ENCODE measurements at regions not wholly inside any gene's neighbourhood (a gene's known extent, or its start where the extent isn't known, plus 50 kb on each side); places are given as distances from the start of the nearest gene placed in this dataset.
A peak's percentile ranks its signal among the peaks of the same experiment; 100 is the strongest.
"Not testable (repeated sequence)": the region's sequence is repeated elsewhere in the genome, so short reads cannot be mapped to it uniquely, and the experiment has no call there.

GRCh38 chr5:167937635-167937998, 353.8 kb upstream of the WWC1 start:
- Histone ChIP-seq H3K27ac (no peak overlapping the region), H3K4me1 (no peaks in the 10 kb centered on the region), H3K4me3 (no peak overlapping the region), H3K27me3 (no peaks in the 10 kb centered on the region), H3K36me3 (no peaks in the 10 kb centered on the region), H3K9me3 (no peaks in the 10 kb centered on the region)
- DNase-seq (ENCODE audit: low spot score) = no peak
- TF ChIP-seq, protein P1, sequence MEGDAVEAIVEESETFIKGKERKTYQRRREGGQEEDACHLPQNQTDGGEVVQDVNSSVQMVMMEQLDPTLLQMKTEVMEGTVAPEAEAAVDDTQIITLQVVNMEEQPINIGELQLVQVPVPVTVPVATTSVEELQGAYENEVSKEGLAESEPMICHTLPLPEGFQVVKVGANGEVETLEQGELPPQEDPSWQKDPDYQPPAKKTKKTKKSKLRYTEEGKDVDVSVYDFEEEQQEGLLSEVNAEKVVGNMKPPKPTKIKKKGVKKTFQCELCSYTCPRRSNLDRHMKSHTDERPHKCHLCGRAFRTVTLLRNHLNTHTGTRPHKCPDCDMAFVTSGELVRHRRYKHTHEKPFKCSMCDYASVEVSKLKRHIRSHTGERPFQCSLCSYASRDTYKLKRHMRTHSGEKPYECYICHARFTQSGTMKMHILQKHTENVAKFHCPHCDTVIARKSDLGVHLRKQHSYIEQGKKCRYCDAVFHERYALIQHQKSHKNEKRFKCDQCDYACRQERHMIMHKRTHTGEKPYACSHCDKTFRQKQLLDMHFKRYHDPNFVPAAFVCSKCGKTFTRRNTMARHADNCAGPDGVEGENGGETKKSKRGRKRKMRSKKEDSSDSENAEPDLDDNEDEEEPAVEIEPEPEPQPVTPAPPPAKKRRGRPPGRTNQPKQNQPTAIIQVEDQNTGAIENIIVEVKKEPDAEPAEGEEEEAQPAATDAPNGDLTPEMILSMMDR (IDR thresholded peaks at IDR 0.05) = no peak

DNA sequence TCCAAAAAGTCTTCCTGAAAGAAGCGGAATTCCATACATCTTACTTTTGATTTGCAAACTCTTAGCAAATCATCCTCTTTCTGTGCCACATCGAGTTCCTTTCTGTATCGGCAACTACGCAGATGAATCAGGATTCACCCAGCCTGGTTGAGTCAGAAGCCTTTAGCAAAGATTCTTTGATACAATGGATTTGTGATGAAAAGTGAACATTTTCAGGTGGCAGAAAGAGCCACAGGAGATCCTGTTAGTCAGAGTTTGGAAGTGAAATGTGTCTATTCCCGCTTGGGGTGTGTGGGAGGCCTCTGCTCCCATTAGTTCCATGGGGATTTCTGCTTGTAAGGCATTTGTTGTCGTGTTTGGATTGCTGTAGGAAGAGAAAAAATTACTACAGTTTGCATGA, 351.8 kb upstream of the WWC1 start:
- Histone ChIP-seq H3K27me3 (no peaks in the 10 kb centered on the region), H3K27ac (no peak overlapping the region), H3K9me3 (no peaks in the 10 kb centered on the region), H3K4me3 (no peak overlapping the region), H3K4me1 (no peaks in the 10 kb centered on the region), H3K36me3 (no peaks in the 10 kb centered on the region)
- no peak for DNase-seq (ENCODE audit: low spot score)
- TF ChIP-seq, protein P1 (IDR thresholded peaks at IDR 0.05) = no peak

DNA sequence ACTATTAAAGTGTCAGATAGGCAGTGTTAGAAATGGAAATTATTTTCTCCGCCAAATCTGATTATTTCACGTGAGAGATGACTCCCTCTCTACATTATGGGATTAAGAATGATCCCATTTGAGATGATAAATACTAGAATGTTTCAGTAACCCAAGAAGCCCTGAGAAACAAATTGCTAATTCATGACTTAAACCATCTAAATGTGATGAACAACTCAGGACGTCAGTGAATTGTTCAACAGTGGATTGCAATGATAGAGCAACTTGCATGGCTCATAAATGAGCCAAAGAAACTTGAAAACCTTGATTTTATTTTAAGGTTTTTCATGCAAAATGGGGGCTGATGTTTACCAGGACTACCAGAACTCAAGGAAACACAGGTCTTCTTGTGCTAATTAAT, 350.5 kb upstream of the WWC1 start:
- H3K36me3 ChIP-seq = no peaks in the 10 kb centered on the region
- no peak overlapping the region for H3K27ac ChIP-seq
- no peak overlapping the region for H3K4me3 ChIP-seq
- H3K27me3 ChIP-seq = no peaks in the 10 kb centered on the region
- H3K9me3 ChIP-seq = no peaks in the 10 kb centered on the region
- TF ChIP-seq, protein P1 (IDR thresholded peaks at IDR 0.05) = no peak
- H3K4me1 ChIP-seq = peaks cover 0 to 9% of the 10 kb centered on the region in 2 donors
- no peak for DNase-seq (ENCODE audit: low spot score)

DNA sequence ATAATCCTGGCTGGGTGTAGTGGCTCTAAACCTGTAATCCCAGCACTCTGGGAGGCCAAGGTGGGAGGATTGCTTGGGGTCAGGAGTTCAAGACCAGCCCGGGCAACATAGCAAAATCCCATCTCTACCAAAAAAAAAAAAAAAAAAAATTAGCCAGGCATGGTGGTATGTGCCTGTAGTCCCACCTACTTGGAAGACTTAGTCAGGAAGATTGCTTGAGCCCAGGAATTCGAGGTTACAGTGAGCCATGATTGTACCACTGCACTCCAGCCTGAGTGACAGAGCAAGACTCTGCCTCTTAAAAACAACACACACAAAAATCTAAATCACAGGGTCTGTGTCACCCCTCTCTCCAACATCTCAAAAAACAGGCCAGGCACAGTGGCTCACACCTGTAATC, 349.9 kb upstream of the WWC1 start:
- H3K4me1 ChIP-seq = peaks cover 0 to 16% of the 10 kb centered on the region in 2 donors
- not testable (repeated sequence) for H3K27ac ChIP-seq; DNase-seq (ENCODE audit: low spot score); H3K4me3 ChIP-seq; H3K36me3 ChIP-seq; H3K9me3 ChIP-seq; H3K27me3 ChIP-seq

- no peak for DNase-seq (ENCODE audit: low spot score)
- Histone ChIP-seq H3K36me3 (no peaks in the 10 kb centered on the region), H3K27ac (peak overlapping the region in 1 of 2 donors; percentile 78), H3K4me3 (no peak overlapping the region), H3K9me3 (no peaks in the 10 kb centered on the region), H3K4me1 (peaks cover 0 to 25% of the 10 kb centered on the region in 2 donors), H3K27me3 (no peaks in the 10 kb centered on the region)
- TF ChIP-seq, protein P1 (IDR thresholded peaks at IDR 0.05) = no peak
Measured at GRCh38 chr5:167943343-167943742, 348.1 kb upstream of the WWC1 start.

- Histone ChIP-seq H3K9me3 (no peaks in the 10 kb centered on the region), H3K27me3 (no peaks in the 10 kb centered on the region), H3K27ac (peak overlapping the region; percentile 56 to 78), H3K36me3 (no peaks in the 10 kb centered on the region), H3K4me1 (peaks cover 0 to 25% of the 10 kb centered on the region in 2 donors), H3K4me3 (no peak overlapping the region)
- TF ChIP-seq, protein P1 (IDR thresholded peaks at IDR 0.05) = no peak
- no peak for DNase-seq (ENCODE audit: low spot score)
Measured at GRCh38 chr5:167944121-167944852, 347.2 kb upstream of the WWC1 start.
